Coronary artery (tissue), 2 donors: ENCODE measurements at regions not wholly inside any gene's neighbourhood (a gene's known extent, or its start where the extent isn't known, plus 50 kb on each side); places are given as distances from the start of the nearest gene placed in this dataset.

Source experiments
- DNase-seq: peaks from one replicate; pipeline ENCODE4 v3.0.0-alpha.2; 2017; ENCODE audit warnings: low spot score
- H3K27ac ChIP-seq, 2 donors: fragments of 200-600 bp; sonication (generic); one replicate each; pipeline ENCODE4 v1.5.1; 2016 to 2019
- H3K4me3 ChIP-seq: fragments of 200-600 bp; sonication (generic); 2 replicates; pipeline ENCODE4 v1.5.1; 2016; ENCODE audit warnings: mild to moderate bottlenecking, moderate library complexity
- TF ChIP-seq, protein P1 (sequence below): fragments of 200-600 bp; sonication (generic); IDR thresholded peaks from one replicate; pipeline ENCODE4 v1.5.1; 2019; ENCODE audit warnings: antibody characterized with exemption

DNA sequence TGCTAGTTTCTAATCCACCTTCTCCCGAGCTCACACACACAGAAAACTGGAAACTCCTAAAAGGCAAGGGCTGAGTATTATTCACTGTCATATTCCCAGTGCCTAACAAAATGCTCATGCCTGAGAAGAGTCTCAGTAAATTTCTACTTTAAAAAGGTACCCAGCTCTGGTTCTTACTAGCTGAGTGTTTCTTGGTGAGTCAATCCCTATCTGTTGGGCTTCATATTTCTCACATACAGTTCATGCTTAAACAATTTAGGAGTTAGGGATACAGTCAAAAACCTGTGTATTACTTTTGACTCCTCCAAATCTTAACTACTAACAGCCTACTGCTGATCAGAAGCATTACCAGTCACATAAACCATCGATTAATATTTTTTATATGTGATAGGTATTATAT, 204.9 kb downstream of the EN1 start:
- Histone ChIP-seq H3K27ac (no peak overlapping the region), H3K4me3 (no peak overlapping the region)
- TF ChIP-seq, protein P1, sequence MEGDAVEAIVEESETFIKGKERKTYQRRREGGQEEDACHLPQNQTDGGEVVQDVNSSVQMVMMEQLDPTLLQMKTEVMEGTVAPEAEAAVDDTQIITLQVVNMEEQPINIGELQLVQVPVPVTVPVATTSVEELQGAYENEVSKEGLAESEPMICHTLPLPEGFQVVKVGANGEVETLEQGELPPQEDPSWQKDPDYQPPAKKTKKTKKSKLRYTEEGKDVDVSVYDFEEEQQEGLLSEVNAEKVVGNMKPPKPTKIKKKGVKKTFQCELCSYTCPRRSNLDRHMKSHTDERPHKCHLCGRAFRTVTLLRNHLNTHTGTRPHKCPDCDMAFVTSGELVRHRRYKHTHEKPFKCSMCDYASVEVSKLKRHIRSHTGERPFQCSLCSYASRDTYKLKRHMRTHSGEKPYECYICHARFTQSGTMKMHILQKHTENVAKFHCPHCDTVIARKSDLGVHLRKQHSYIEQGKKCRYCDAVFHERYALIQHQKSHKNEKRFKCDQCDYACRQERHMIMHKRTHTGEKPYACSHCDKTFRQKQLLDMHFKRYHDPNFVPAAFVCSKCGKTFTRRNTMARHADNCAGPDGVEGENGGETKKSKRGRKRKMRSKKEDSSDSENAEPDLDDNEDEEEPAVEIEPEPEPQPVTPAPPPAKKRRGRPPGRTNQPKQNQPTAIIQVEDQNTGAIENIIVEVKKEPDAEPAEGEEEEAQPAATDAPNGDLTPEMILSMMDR: no peak
- DNase-seq: no peak

DNA sequence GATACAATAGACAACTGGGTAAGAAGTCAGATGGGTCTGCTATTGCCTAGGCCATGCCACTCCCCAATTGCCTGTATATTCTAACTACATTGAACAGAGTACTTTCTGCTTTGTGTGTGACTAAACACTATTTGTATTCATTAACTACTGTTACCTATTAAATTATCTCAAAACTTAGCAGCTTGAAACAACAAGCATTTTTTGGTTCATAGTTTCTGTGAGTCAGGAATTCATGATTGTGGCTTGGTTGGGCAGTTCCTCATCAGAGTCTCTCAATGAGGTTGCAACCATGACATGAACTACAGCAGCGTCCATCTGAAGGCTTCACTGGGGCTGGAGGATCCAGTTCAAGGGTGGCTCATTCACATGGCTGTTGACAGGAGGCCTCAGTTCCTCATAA, 205.7 kb downstream of the EN1 start:
- TF ChIP-seq, protein P1: no peak
- Histone ChIP-seq H3K4me3 (no peak overlapping the region), H3K27ac (no peak overlapping the region)
- DNase-seq: no peak

DNA sequence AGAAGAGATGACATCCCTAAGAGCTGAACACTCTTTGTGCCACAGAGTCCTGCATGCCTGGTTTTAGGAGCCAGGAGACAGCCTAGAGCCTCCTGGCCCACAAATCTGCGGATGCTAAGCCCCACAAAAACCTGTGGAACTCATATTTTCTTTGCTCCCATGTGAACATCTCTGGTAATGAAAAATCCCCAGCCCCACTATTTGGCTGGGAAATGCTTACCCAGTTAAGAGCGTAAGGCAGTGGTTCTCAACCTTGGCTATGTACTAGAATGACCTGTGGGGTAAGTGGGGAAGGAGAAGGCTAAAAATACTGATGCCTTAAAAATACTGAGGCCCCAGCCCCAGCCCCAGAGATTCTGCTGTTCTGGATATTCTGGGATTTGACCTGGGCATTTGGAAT, 208.1 kb downstream of the EN1 start:
- DNase-seq: no peak
- Histone ChIP-seq H3K4me3 (no peak overlapping the region), H3K27ac (no peak overlapping the region)
- TF ChIP-seq, protein P1: no peak

DNA sequence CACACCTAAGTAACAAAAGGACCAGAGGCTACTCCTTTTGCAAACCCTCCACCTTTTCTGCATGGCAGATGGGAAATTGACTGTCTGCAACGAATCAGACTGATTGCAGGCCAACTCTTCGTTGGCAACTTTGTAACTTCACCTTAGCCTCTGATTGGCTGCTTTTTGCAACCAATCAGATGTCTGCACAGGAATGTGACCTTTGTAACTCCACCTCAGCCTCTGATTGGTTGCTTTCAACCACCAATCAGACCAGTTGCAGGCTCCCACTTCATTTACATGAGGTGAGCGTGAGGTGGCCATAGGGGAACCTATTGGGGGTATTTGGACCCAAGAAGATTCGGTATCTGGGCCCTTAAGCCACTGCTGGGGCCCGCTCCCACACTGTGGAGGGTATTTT, 209.0 kb downstream of the EN1 start:
- H3K4me3 ChIP-seq: no peak overlapping the region
- H3K27ac ChIP-seq: no peak overlapping the region
- DNase-seq: no peak
- TF ChIP-seq, protein P1: no peak

DNA sequence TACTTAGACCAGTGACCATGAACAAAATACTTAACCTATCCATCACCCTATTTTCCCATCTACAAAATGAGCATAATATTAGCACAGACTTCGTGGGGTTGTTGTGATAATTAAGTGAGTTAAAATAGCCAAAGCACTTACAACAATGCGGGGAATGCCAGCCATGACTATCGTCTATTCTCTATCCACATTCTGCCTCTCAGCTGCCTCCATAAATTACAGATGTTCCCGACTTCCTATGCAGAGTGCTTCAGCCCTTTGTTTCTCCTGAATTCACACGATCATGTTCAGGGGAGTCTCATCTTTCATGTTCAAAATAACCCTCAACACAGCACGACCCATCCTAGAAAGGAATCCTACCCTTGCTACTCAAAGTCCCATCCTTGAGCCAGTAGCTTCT, 211.6 kb downstream of the EN1 start:
- no peak overlapping the region for H3K4me3 ChIP-seq
- DNase-seq: no peak
- TF ChIP-seq, protein P1: no peak
- no peak overlapping the region for H3K27ac ChIP-seq

DNA sequence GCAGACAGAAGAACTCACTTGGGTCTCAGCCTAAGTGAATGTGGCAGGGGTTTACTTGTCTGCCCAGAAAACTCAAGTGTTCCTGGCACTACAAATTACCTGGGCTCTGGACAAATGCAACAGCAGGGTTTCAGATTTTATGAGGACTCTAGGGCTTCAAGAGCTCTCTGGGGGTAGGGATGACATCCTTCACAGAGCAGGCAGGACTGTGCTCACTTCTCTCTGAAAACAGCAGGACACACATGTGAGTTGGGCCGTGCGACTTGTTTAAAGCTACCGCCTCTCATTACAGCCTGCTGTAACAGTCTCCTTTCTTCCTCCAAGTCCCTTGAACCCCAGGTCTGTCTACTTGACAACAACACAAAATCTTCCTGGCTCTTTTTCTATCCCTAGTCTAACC, 212.6 kb downstream of the EN1 start:
- no peak for DNase-seq
- H3K4me3 ChIP-seq: no peak overlapping the region
- H3K27ac ChIP-seq: no peak overlapping the region
- TF ChIP-seq, protein P1: no peak

DNA sequence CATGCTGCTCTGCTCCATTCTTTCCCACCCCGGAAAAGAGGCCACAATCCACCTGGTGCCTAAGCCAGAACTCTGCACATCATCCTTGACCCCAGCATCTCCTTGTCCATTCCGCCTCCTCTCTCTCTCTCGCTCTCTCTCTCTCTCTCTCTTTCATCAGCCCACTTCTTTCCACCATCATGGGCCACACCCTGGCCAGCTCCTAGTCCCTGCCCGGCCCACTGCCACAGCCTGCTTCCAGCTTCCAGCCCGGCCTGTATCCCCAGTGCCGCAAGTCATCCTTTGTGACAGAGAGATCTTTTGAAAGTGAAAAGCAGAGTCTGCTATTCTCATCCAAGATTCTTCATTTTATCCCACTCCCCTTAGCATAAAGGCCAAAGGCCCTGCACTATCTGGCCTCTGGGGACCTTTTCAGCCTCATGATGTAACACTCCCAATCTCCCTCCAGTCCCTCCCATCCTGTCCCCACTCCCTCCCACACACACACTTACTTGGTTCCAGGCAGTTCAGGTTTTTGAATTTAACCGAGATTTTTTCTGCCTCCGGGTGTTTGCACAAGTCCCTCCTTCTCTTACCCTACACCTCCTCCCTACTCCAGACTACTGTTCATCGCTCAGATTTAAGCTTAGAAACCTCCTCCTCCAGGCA, 214.0 kb downstream of the EN1 start:
- H3K4me3 ChIP-seq: no peak overlapping the region
- TF ChIP-seq, protein P1: no peak
- H3K27ac ChIP-seq: no peak overlapping the region
- no peak for DNase-seq
